Liver (tissue), 3 donors: ENCODE measurements at regions not wholly inside any gene's neighbourhood (a gene's known extent, or its start where the extent isn't known, plus 50 kb on each side); places are given as distances from the start of the nearest gene placed in this dataset.

Experiments used
- EGR1 ChIP-seq, 2 donors: IDR thresholded peaks; 2 replicates each; pipeline ENCODE4 v1.6.1; 2016 to 2018; ENCODE audit warnings: antibody characterized with exemption in 2 of 2, low read depth in 2 of 2
- GABPA ChIP-seq, 2 donors: IDR thresholded peaks in 1 of 2; conservative IDR thresholded peaks in 1 of 2; 2 replicates each; pipeline ENCODE4 v1.6.1; 2016; ENCODE audit warnings: antibody characterized with exemption in 2 of 2, mild to moderate bottlenecking in 1 of 2, moderate library complexity in 1 of 2
- JUND ChIP-seq, 2 donors: IDR thresholded peaks; 2 replicates each; pipeline ENCODE4 v1.6.1; 2016; ENCODE audit warnings: antibody characterized with exemption in 2 of 2
- RAD21 ChIP-seq, 2 donors: IDR thresholded peaks; 2 replicates each; pipeline ENCODE4 v1.6.1; 2016; ENCODE audit warnings: antibody characterized with exemption in 2 of 2, mild to moderate bottlenecking in 2 of 2
- SP1 ChIP-seq: IDR thresholded peaks from 2 replicates; pipeline ENCODE4 v1.6.1; 2018; ENCODE audit warnings: antibody characterized with exemption, mild to moderate bottlenecking
- YY1 ChIP-seq: IDR thresholded peaks from 2 replicates; pipeline ENCODE4 v1.6.1; 2016; ENCODE audit warnings: antibody characterized with exemption, mild to moderate bottlenecking
- TF ChIP-seq, protein P1 (sequence below): fragments of 150-350 bp; IDR thresholded peaks from 2 replicates; pipeline ENCODE4 v1.5.1; 2017; ENCODE audit warnings: improper control_type of control experiment, low read depth, low read length; ENCODE audit not compliant: missing input control
- TF ChIP-seq, protein P2 (sequence below): IDR thresholded peaks from 2 replicates; pipeline ENCODE4 v1.6.1; 2016; ENCODE audit warnings: antibody characterized with exemption, mild to moderate bottlenecking
- TF ChIP-seq, protein P3 (sequence below): IDR thresholded peaks from 2 replicates; pipeline ENCODE4 v1.6.1; 2016; ENCODE audit warnings: antibody characterized with exemption
- TF ChIP-seq, protein P4 (sequence below): IDR thresholded peaks from 2 replicates; pipeline ENCODE4 v1.6.1; 2016; ENCODE audit warnings: antibody characterized with exemption
- TF ChIP-seq, protein P5 (sequence below): IDR thresholded peaks from 2 replicates; pipeline ENCODE4 v1.6.1; 2016; ENCODE audit warnings: antibody characterized with exemption
- donor health status: healthy.
- donor health status: healthy.

DNA sequence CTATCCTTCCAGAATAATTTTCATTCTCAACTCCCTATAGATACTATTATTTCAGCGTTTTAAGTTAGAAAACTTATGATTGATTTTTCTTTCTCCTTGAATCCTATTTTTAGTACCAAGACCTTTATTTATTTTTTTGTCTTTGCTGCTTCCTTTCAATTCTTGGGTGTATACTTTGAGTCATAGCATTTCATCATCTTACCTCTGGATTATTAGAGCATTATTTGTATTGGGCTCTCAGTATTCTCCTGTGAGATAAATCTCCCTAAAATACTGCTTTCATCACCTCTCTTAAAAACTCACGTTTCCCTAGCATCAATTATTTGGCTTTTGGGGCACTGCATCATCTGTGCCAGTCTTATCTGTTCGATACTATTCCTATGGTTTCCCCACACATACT, 222.8 kb downstream of the POSTN start:
- TF ChIP-seq, protein P1, sequence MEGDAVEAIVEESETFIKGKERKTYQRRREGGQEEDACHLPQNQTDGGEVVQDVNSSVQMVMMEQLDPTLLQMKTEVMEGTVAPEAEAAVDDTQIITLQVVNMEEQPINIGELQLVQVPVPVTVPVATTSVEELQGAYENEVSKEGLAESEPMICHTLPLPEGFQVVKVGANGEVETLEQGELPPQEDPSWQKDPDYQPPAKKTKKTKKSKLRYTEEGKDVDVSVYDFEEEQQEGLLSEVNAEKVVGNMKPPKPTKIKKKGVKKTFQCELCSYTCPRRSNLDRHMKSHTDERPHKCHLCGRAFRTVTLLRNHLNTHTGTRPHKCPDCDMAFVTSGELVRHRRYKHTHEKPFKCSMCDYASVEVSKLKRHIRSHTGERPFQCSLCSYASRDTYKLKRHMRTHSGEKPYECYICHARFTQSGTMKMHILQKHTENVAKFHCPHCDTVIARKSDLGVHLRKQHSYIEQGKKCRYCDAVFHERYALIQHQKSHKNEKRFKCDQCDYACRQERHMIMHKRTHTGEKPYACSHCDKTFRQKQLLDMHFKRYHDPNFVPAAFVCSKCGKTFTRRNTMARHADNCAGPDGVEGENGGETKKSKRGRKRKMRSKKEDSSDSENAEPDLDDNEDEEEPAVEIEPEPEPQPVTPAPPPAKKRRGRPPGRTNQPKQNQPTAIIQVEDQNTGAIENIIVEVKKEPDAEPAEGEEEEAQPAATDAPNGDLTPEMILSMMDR = no peak
- TF ChIP-seq GABPA (IDR thresholded peaks at IDR 0.05 in 1 of 2, conservative IDR thresholded peaks at IDR 0.05 in 1 of 2) (no peak), JUND (IDR thresholded peaks at IDR 0.05) (no peak), SP1 (no peak), YY1 (no peak), EGR1 (IDR thresholded peaks at IDR 0.05; ENCODE audit: low read depth in 2 of 2) (no peak), RAD21 (IDR thresholded peaks at IDR 0.05) (no peak)
- TF ChIP-seq, protein P2, sequence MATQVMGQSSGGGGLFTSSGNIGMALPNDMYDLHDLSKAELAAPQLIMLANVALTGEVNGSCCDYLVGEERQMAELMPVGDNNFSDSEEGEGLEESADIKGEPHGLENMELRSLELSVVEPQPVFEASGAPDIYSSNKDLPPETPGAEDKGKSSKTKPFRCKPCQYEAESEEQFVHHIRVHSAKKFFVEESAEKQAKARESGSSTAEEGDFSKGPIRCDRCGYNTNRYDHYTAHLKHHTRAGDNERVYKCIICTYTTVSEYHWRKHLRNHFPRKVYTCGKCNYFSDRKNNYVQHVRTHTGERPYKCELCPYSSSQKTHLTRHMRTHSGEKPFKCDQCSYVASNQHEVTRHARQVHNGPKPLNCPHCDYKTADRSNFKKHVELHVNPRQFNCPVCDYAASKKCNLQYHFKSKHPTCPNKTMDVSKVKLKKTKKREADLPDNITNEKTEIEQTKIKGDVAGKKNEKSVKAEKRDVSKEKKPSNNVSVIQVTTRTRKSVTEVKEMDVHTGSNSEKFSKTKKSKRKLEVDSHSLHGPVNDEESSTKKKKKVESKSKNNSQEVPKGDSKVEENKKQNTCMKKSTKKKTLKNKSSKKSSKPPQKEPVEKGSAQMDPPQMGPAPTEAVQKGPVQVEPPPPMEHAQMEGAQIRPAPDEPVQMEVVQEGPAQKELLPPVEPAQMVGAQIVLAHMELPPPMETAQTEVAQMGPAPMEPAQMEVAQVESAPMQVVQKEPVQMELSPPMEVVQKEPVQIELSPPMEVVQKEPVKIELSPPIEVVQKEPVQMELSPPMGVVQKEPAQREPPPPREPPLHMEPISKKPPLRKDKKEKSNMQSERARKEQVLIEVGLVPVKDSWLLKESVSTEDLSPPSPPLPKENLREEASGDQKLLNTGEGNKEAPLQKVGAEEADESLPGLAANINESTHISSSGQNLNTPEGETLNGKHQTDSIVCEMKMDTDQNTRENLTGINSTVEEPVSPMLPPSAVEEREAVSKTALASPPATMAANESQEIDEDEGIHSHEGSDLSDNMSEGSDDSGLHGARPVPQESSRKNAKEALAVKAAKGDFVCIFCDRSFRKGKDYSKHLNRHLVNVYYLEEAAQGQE = no peak
- TF ChIP-seq, protein P3, sequence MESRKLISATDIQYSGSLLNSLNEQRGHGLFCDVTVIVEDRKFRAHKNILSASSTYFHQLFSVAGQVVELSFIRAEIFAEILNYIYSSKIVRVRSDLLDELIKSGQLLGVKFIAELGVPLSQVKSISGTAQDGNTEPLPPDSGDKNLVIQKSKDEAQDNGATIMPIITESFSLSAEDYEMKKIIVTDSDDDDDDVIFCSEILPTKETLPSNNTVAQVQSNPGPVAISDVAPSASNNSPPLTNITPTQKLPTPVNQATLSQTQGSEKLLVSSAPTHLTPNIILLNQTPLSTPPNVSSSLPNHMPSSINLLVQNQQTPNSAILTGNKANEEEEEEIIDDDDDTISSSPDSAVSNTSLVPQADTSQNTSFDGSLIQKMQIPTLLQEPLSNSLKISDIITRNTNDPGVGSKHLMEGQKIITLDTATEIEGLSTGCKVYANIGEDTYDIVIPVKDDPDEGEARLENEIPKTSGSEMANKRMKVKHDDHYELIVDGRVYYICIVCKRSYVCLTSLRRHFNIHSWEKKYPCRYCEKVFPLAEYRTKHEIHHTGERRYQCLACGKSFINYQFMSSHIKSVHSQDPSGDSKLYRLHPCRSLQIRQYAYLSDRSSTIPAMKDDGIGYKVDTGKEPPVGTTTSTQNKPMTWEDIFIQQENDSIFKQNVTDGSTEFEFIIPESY = no peak
- TF ChIP-seq, protein P4, sequence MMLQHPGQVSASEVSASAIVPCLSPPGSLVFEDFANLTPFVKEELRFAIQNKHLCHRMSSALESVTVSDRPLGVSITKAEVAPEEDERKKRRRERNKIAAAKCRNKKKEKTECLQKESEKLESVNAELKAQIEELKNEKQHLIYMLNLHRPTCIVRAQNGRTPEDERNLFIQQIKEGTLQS = no peak
- TF ChIP-seq, protein P5, sequence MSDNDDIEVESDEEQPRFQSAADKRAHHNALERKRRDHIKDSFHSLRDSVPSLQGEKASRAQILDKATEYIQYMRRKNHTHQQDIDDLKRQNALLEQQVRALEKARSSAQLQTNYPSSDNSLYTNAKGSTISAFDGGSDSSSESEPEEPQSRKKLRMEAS = no peak
